Esophagus squamous epithelium (tissue), 5 donors: ENCODE measurements at regions not wholly inside any gene's neighbourhood (a gene's known extent, or its start where the extent isn't known, plus 50 kb on each side); places are given as distances from the start of the nearest gene placed in this dataset.

Experiments used
- DNase-seq: peaks from one replicate; lab custom pipeline; 2025; lab: John Stamatoyannopoulos, UW
- H3K27ac ChIP-seq, 4 donors: fragments of 200-600 bp; sonication (generic); one replicate each; pipeline ENCODE4 v1.5.1; 2016 to 2019; ENCODE audit warnings: mild to moderate bottlenecking in 1 of 4
- H3K27me3 ChIP-seq, 4 donors: fragments of 200-600 bp; sonication (generic); 1 replicate in 3 of 4; 2 replicates in 1 of 4; pipeline versions ENCODE4 v1.5.1 to v1.6.0; 2017 to 2021; ENCODE audit warnings: antibody characterized with exemption in 1 of 4
- H3K36me3 ChIP-seq, 3 donors: fragments of 200-600 bp; sonication (generic); one replicate each; pipeline ENCODE4 v1.5.1; 2016 to 2019
- H3K4me1 ChIP-seq, 3 donors: fragments of 200-600 bp; sonication (generic); one replicate each; pipeline ENCODE4 v1.5.1; 2017 to 2019
- H3K4me3 ChIP-seq, 4 donors: fragments of 200-600 bp; sonication (generic); 1 replicate in 3 of 4; 2 replicates in 1 of 4; pipeline ENCODE4 v1.5.1; 2016 to 2019; ENCODE audit warnings: mild to moderate bottlenecking in 2 of 4, moderate library complexity in 1 of 4
- H3K9me3 ChIP-seq, 3 donors: fragments of 200-600 bp; sonication (generic); one replicate each; pipeline ENCODE4 v1.5.1; 2016 to 2019
- CTCF ChIP-seq, 6 experiments: fragments of 450-650 bp in 4 of 6; fragments of 200-600 bp in 2 of 6; sonication (generic) in 2 of 6; IDR thresholded peaks; one replicate each; pipeline ENCODE4 v1.5.1; 2016 to 2019; ENCODE audit warnings: antibody characterized with exemption in 6 of 6, mild to moderate bottlenecking in 4 of 6, moderate library complexity in 4 of 6
- POLR2A ChIP-seq, 4 donors: fragments of 450-650 bp; IDR thresholded peaks; one replicate each; pipeline ENCODE4 v1.6.1; 2017; ENCODE audit warnings: antibody characterized with exemption in 4 of 4, mild to moderate bottlenecking in 4 of 4, moderate library complexity in 3 of 4
- WGBS, 2 donors: methylation state at CpG; one replicate each; pipeline ENCODE4 v1.1.5; 2018; 5-methylcytosine and 5-hydroxymethylcytosine counted together
- intact Hi-C: fragments of 100-400 bp; cut with DNase I; formaldehyde crosslinking; loops from one replicate; pipeline ENCODE4 v1.15.0; 2022
- donor health status: DM: yes; HTN: yes; CAD: no.

GRCh38 chr17:34717092-34717491 is 137.7 kb downstream of the TMEM132E start:
- intact Hi-C loops = no loop called here
- no peaks in the 10 kb centered on the region for H3K36me3 ChIP-seq
- 43 to 63% methylated on average over 2 to 3 of the region's 3 CpGs for WGBS, 2 donors

GRCh38 chr17:34716291-34716690 is 136.9 kb downstream of the TMEM132E start:
- Histone ChIP-seq H3K9me3 (no peaks in the 10 kb centered on the region), H3K27ac (no peak overlapping the region), H3K4me1 (no peaks in the 10 kb centered on the region), H3K4me3 (no peak overlapping the region), H3K27me3 (peaks cover 0 to 45% (median 0%) of the 10 kb centered on the region in 4 donors), H3K36me3 (no peaks in the 10 kb centered on the region)
- 88 to 93% methylated on average over 2 of the region's 3 CpGs for WGBS, 2 donors
- intact Hi-C loops = no loop called here
- TF ChIP-seq CTCF (IDR thresholded peaks at IDR 0.05) (no peak), POLR2A (IDR thresholded peaks at IDR 0.05) (no peak)
- no peak for DNase-seq

More at GRCh38 chr17:34717092-34717491, 137.7 kb downstream of the TMEM132E start:
- Histone ChIP-seq H3K27me3 (peaks cover 0 to 37% (median 0%) of the 10 kb centered on the region in 4 donors), H3K4me3 (no peak overlapping the region), H3K27ac (no peak overlapping the region), H3K9me3 (no peaks in the 10 kb centered on the region), H3K4me1 (no peaks in the 10 kb centered on the region)
- no peak for DNase-seq
- TF ChIP-seq CTCF (IDR thresholded peaks at IDR 0.05) (no peak), POLR2A (IDR thresholded peaks at IDR 0.05) (no peak)

- H3K27ac ChIP-seq = no peak overlapping the region
- no peaks in the 10 kb centered on the region for H3K36me3 ChIP-seq
- H3K27me3 ChIP-seq = peaks cover 0 to 46% (median 0%) of the 10 kb centered on the region in 4 donors
- no peak for TF ChIP-seq POLR2A (IDR thresholded peaks at IDR 0.05)
- TF ChIP-seq CTCF (IDR thresholded peaks at IDR 0.05) = no peak
- WGBS, 2 donors = 73 to 80% methylated on average over 5 of the region's 5 CpGs
- H3K4me3 ChIP-seq = no peak overlapping the region
- no peaks in the 10 kb centered on the region for H3K4me1 ChIP-seq
- DNase-seq = no peak
- H3K9me3 ChIP-seq = no peaks in the 10 kb centered on the region
- intact Hi-C loops = no loop called here
Measured at GRCh38 chr17:34715504-34715903, 136.1 kb downstream of the TMEM132E start.

GRCh38 chr17:34714475-34715410 is 135.4 kb downstream of the TMEM132E start:
- H3K4me3 ChIP-seq = no peak overlapping the region
- intact Hi-C loops = no loop called here
- peaks cover 0 to 52% (median 0%) of the 10 kb centered on the region in 4 donors for H3K27me3 ChIP-seq
- no peak overlapping the region for H3K27ac ChIP-seq
- 72 to 80% methylated on average over 5 to 6 of the region's 7 CpGs for WGBS, 2 donors
- H3K36me3 ChIP-seq = no peaks in the 10 kb centered on the region
- H3K4me1 ChIP-seq = no peaks in the 10 kb centered on the region
- H3K9me3 ChIP-seq = no peaks in the 10 kb centered on the region
- no peak for DNase-seq
- TF ChIP-seq POLR2A (IDR thresholded peaks at IDR 0.05) (no peak), CTCF (IDR thresholded peaks at IDR 0.05) (no peak)

- H3K27me3 ChIP-seq = peaks cover 0 to 51% (median 0%) of the 10 kb centered on the region in 4 donors
- no peak overlapping the region for H3K27ac ChIP-seq
- WGBS, 2 donors = 60 to 89% methylated on average over 1 of the region's 1 CpG
Measured at GRCh38 chr17:34713687-34714086, 134.3 kb downstream of the TMEM132E start.

More at GRCh38 chr17:34713687-34714086, 134.3 kb downstream of the TMEM132E start:
- no peak for DNase-seq
- no peak for TF ChIP-seq CTCF (IDR thresholded peaks at IDR 0.05)
- TF ChIP-seq POLR2A (IDR thresholded peaks at IDR 0.05) = no peak
- no peaks in the 10 kb centered on the region for H3K4me1 ChIP-seq
- H3K36me3 ChIP-seq = no peaks in the 10 kb centered on the region
- intact Hi-C loops = no loop called here
- no peak overlapping the region for H3K4me3 ChIP-seq
- H3K9me3 ChIP-seq = no peaks in the 10 kb centered on the region
